GM12892 (cell line): ENCODE measurements at regions not wholly inside any gene's neighbourhood (a gene's known extent, or its start where the extent isn't known, plus 50 kb on each side); places are given as distances from the start of the nearest gene placed in this dataset.

Experiments used
- POLR2AphosphoS5 ChIP-seq: IDR thresholded peaks from 2 replicates; pipeline ENCODE4 v1.6.1; 2011; ENCODE audit warnings: low read depth, low read length, control low read depth
- TAF1 ChIP-seq: IDR thresholded peaks from 2 replicates; pipeline ENCODE4 v1.6.1; 2011; ENCODE audit warnings: low read depth, mild to moderate bottlenecking, control low read depth, low read length, borderline replicate concordance

DNA sequence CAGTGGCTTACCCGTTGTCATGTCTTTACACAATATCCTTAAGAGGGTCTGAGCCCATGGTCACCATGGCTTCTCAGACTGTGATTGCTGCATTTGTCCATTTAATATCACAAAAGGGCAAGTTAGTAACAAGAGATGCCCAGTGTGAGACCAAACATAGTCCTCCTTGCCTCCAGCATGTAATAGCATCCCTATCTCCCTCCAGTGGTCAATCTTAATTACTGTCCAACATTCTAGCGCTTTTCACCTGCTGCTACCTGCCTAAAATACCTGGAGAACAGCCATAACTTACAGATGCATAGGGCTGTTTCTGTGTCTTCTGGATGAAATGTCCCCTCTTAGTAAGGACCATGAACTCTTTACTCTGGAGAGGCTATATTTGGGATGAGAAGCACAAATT lies 267.2 kb upstream of the DAB2 start:
- TF ChIP-seq POLR2AphosphoS5 (no peak), TAF1 (no peak)
